ENCODE measurements at regions not wholly inside any gene's neighbourhood (a gene's known extent, or its start where the extent isn't known, plus 50 kb on each side); places are given as distances from the start of the nearest gene placed in this dataset.
"Not testable (repeated sequence)": the region's sequence is repeated elsewhere in the genome, so short reads cannot be mapped to it uniquely, and the experiment has no call there.

DNA sequence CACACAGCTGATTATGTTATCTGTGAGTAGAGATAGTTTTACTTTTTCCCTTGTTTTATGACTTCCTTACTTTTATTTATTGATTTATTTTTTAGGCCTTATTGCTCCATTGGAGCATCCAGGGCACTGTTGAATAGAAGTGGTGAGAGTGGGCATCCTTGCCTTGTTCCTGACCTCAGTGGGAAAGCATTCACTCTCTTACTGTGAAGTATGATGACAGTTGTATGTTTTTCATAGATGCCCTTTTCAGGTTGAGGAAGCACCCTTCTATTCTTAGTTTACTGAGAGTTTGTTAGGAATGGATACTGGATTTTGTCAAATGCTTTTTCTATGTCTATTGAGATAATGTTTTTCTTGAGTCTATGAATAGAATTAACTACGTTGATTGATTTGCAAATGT lies 88.6 kb downstream of the XRCC2 start:
- H3K27ac ChIP-seq = no peak overlapping the region
- in situ Hi-C loops (cut with MboI; ENCODE audit: low sequenced_read_pairs in 4 of 4) (no loop called here), intact Hi-C loops (cut with DNase I; ENCODE audit: low total_unique reads) (no loop called here)
- TF ChIP-seq POLR2A (IDR thresholded peaks at IDR 0.05) = no peak
- TF ChIP-seq, protein P1, sequence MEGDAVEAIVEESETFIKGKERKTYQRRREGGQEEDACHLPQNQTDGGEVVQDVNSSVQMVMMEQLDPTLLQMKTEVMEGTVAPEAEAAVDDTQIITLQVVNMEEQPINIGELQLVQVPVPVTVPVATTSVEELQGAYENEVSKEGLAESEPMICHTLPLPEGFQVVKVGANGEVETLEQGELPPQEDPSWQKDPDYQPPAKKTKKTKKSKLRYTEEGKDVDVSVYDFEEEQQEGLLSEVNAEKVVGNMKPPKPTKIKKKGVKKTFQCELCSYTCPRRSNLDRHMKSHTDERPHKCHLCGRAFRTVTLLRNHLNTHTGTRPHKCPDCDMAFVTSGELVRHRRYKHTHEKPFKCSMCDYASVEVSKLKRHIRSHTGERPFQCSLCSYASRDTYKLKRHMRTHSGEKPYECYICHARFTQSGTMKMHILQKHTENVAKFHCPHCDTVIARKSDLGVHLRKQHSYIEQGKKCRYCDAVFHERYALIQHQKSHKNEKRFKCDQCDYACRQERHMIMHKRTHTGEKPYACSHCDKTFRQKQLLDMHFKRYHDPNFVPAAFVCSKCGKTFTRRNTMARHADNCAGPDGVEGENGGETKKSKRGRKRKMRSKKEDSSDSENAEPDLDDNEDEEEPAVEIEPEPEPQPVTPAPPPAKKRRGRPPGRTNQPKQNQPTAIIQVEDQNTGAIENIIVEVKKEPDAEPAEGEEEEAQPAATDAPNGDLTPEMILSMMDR (IDR thresholded peaks at IDR 0.05 in 4 of 5, conservative IDR thresholded peaks at IDR 0.05 in 1 of 5) = no peak
- no peaks in the 10 kb centered on the region for H3K36me3 ChIP-seq
- DNase-seq (no peak), ATAC-seq (no peak)
- H3K27me3 ChIP-seq = no peaks in the 10 kb centered on the region
- no peak overlapping the region for H3K4me3 ChIP-seq
- no peaks in the 10 kb centered on the region for H3K4me1 ChIP-seq
- no peaks in the 10 kb centered on the region for H3K9me3 ChIP-seq

DNA sequence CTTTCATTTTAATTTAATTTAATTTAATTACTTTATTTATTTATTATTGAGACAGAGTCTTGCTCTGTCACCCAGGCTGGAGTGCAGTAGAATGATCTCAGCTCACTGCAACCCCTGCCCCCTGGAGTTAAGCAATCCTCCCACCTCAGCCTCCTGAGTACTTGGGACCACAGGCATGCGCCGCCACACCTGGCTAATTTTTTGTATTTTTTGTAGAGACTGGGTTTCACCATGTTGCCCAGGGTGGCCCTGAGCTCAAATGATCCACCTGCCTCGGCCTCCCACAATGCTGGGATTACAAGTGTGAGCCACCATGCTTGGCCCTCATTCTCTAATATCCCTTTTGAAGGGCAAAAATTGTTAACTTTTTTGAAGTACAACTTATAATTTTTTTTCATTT lies 92.9 kb downstream of the XRCC2 start:
- H3K27ac ChIP-seq = no peak overlapping the region
- no peaks in the 10 kb centered on the region for H3K4me1 ChIP-seq
- no peaks in the 10 kb centered on the region for H3K36me3 ChIP-seq
- no peaks in the 10 kb centered on the region for H3K27me3 ChIP-seq
- TF ChIP-seq, protein P1 (IDR thresholded peaks at IDR 0.05 in 4 of 5, conservative IDR thresholded peaks at IDR 0.05 in 1 of 5) = no peak
- no peak for TF ChIP-seq POLR2A (IDR thresholded peaks at IDR 0.05)
- no peak for DNase-seq
- intact Hi-C loops (cut with DNase I; ENCODE audit: low total_unique reads) = no loop called here
- H3K4me3 ChIP-seq = no peak overlapping the region
- ATAC-seq = no peak
- in situ Hi-C loops (cut with MboI; ENCODE audit: low sequenced_read_pairs in 4 of 4) = no loop called here
- H3K9me3 ChIP-seq = no peaks in the 10 kb centered on the region

DNA sequence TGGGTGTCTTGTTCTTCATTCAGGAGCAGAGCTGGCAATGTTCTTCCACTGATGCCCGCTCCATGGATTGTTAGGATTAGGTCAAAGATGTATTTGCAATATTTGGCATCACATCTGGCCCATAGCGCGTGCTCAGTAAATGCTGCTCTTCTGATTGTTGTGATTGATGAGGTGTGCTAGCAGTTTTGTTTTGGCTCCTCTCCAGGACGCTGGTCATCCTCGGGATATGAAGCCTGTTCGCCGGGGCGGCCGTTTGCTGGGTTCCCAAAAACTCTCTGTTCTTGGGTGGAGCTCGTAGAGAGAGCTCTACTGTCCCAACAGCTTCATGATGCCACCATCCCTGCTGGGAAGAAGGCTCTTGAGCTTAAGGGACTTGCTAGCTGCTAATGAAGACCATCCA lies 96.9 kb downstream of the XRCC2 start:
- TF ChIP-seq, protein P1 (IDR thresholded peaks at IDR 0.05 in 4 of 5, conservative IDR thresholded peaks at IDR 0.05 in 1 of 5) = no peak
- TF ChIP-seq POLR2A (IDR thresholded peaks at IDR 0.05) = no peak
- H3K27me3 ChIP-seq = no peaks in the 10 kb centered on the region
- no peak overlapping the region for H3K27ac ChIP-seq
- no peaks in the 10 kb centered on the region for H3K4me1 ChIP-seq
- ATAC-seq (no peak), DNase-seq (no peak)
- no peaks in the 10 kb centered on the region for H3K9me3 ChIP-seq
- no peak overlapping the region for H3K4me3 ChIP-seq
- in situ Hi-C loops (cut with MboI; ENCODE audit: low sequenced_read_pairs in 4 of 4) = no loop called here
- intact Hi-C loops (cut with DNase I; ENCODE audit: low total_unique reads) = no loop called here
- H3K36me3 ChIP-seq = no peaks in the 10 kb centered on the region

DNA sequence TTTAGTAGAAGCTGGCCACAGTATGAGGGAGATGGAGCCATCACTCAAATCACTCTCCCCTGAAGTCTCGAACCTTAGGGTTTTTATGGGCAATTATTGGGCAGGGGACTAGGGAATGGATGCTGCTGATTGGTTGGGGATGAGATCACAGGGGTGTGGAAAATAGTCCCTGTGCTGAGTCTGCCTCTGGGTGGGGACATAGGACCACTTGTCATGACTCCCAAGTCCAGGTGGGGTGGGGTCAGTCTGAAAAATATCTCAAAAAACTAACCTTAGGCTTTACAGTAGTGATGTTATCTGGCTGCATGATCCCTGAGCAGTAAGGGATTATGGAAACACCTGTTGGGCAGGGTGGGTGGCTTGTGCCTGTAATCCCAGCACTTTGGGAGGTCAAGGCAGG lies 98.6 kb downstream of the XRCC2 start:
- Histone ChIP-seq H3K27ac (no peak overlapping the region), H3K9me3 (no peaks in the 10 kb centered on the region), H3K27me3 (no peaks in the 10 kb centered on the region), H3K36me3 (no peaks in the 10 kb centered on the region), H3K4me3 (no peak overlapping the region), H3K4me1 (no peaks in the 10 kb centered on the region)
- no peak for ATAC-seq
- DNase-seq = no peak
- in situ Hi-C loops (cut with MboI; ENCODE audit: low sequenced_read_pairs in 4 of 4) = no loop called here
- TF ChIP-seq, protein P1 (IDR thresholded peaks at IDR 0.05 in 4 of 5, conservative IDR thresholded peaks at IDR 0.05 in 1 of 5) = no peak
- no peak for TF ChIP-seq POLR2A (IDR thresholded peaks at IDR 0.05)
- intact Hi-C loops (cut with DNase I; ENCODE audit: low total_unique reads) = no loop called here

DNA sequence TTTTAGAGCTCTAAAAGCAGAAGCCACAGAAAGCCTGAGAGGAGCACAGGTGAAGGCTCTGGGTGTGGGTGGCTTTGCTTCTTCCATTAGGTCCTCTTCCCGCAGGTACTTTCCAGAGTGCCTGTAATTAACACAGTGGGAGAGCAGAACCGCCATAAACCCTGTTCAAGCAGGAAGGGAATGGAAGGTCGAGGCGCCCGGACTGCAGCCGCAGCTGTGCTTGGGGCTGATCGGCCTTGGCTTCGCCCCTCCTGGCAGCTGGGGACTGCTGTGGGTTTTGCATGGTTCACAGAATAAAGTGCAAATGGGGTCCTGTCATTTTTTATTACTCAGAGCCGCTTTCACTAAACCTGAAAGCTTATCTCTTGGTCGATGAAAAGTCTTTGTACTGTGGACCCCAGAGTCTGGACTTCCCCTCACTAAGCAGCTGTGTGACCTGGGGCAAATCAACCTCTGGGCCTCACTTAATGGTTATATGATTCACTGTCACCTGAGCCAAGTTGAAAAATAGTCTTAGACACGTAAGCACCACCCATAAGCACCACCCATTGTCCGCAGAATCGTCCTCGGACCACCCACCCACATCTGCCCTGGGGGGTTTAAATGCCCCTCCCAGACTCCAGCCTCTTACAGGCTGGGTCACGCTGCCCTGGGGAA lies 100.9 kb downstream of the XRCC2 start:
- TF ChIP-seq, protein P1 (IDR thresholded peaks at IDR 0.05 in 4 of 5, conservative IDR thresholded peaks at IDR 0.05 in 1 of 5) = no peak
- TF ChIP-seq POLR2A (IDR thresholded peaks at IDR 0.05) = no peak
- Histone ChIP-seq H3K9me3 (no peaks in the 10 kb centered on the region), H3K4me3 (no peak overlapping the region), H3K27ac (no peak overlapping the region), H3K4me1 (no peaks in the 10 kb centered on the region), H3K36me3 (no peaks in the 10 kb centered on the region), H3K27me3 (no peaks in the 10 kb centered on the region)
- intact Hi-C loops (cut with DNase I; ENCODE audit: low total_unique reads) = no loop called here
- ATAC-seq = no peak
- no peak for DNase-seq
- in situ Hi-C loops (cut with MboI; ENCODE audit: low sequenced_read_pairs in 4 of 4) = no loop called here

DNA sequence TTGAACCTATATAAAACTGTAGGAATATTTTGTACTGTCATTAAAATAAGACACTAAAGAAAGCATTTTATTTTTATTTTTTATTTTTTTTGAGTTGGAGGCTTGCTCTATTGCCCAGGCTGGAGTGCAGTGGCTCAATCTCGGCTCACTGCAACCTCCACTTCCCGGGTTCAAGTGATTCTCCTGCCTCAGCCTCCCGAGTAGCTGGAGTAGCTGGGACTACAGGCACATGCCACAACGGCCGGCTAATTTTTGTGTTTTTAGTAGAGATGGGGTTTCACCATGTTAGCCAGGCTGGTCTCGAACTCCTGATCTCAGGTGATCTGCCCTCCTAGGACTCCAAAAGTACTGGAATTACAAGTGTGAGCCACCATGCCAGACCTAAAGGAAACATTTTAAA lies 102.8 kb downstream of the XRCC2 start:
- ATAC-seq; intact Hi-C loops (cut with DNase I; ENCODE audit: low total_unique reads); H3K36me3 ChIP-seq; H3K4me1 ChIP-seq; H3K27ac ChIP-seq; in situ Hi-C loops (cut with MboI; ENCODE audit: low sequenced_read_pairs in 4 of 4); DNase-seq; H3K9me3 ChIP-seq; H3K4me3 ChIP-seq; H3K27me3 ChIP-seq: not testable (repeated sequence)
